Pancreas (tissue), 10 donors: ENCODE measurements at regions not wholly inside any gene's neighbourhood (a gene's known extent, or its start where the extent isn't known, plus 50 kb on each side); places are given as distances from the start of the nearest gene placed in this dataset.
A peak's percentile ranks its signal among the peaks of the same experiment; 100 is the strongest.

Experiments
- ATAC-seq, 4 donors: fragments of 200-7000 bp; cut with Tn5 transposase; one replicate each; pipeline versions ENCODE4 v1.8.0 to v1.9.1; 2020; ENCODE audit warnings: mild to moderate bottlenecking in 4 of 4, moderate library complexity in 4 of 4
- DNase-seq, 6 donors: peaks; one replicate each; pipeline ENCODE4 v3.0.0-alpha.2; 2020
- FAIRE-seq: peaks from 2 replicates; lab custom pipeline; 2012; peaks lifted over from hg19 to GRCh38; lab: Jason Lieb, UNC
- H3K27ac ChIP-seq, 4 donors: fragments of 200-600 bp; sonication (generic); 1 replicate in 3 of 4; 2 replicates in 1 of 4; pipeline versions ENCODE4 v1.5.0 to v1.8.0; 2020
- H3K27me3 ChIP-seq, 4 donors: fragments of 200-600 bp; one replicate each; pipeline ENCODE4 v1.8.0; 2021
- H3K36me3 ChIP-seq, 3 donors: fragments of 200-600 bp; sonication (generic) in 1 of 3; one replicate each; pipeline versions ENCODE4 v1.5.0 to v1.8.0; 2020 to 2021
- H3K4me1 ChIP-seq, 3 donors: fragments of 200-600 bp; one replicate each; pipeline ENCODE4 v1.8.0; 2021
- H3K4me3 ChIP-seq, 4 donors: fragments of 200-600 bp; sonication (generic) in 2 of 4; one replicate each; pipeline versions ENCODE4 v1.5.0 to v1.8.0; 2020 to 2021
- H3K9me3 ChIP-seq, 4 donors: fragments of 200-600 bp; one replicate each; pipeline ENCODE4 v1.8.0; 2021
- CTCF ChIP-seq, 4 donors: fragments of 200-600 bp; sonication (generic) in 3 of 4; IDR thresholded peaks; one replicate each; pipeline versions ENCODE4 v1.5.0 to v1.8.0; 2021; ENCODE audit warnings: antibody characterized with exemption in 4 of 4
- WGBS, 2 donors: extraction: QIAGEN DNeasy Blood & Tissue Kit; methylation state at CpG; one replicate each; pipeline ENCODE4 v1.1.7; 2013; 5-methylcytosine and 5-hydroxymethylcytosine counted together
- intact Hi-C, 3 donors: fragments of 100-400 bp; cut with DNase I; formaldehyde crosslinking; loops; one replicate each; pipeline versions ENCODE4 v1.11.1 to v1.14.2; 2022
- donor health status: healthy with polysubstance abuse.
- donor health status: DM: no; HTN: no; CAD: no; lungs with moderate emphysema.
- donor health status: DM: no; HTN: no; CAD: no.
- donor health status: control.
- donor health status: control.
- donor health status: Bipolar disorder and iron deficiency.
- donor health status: DM: yes; HTN: yes; CAD: no.
- donor health status: DM: no; HTN: no; CAD: no.
- donor health status: DM: no; HTN: no; CAD: no.
- donor health status: DM: yes; HTN: yes; CAD: no.

DNA sequence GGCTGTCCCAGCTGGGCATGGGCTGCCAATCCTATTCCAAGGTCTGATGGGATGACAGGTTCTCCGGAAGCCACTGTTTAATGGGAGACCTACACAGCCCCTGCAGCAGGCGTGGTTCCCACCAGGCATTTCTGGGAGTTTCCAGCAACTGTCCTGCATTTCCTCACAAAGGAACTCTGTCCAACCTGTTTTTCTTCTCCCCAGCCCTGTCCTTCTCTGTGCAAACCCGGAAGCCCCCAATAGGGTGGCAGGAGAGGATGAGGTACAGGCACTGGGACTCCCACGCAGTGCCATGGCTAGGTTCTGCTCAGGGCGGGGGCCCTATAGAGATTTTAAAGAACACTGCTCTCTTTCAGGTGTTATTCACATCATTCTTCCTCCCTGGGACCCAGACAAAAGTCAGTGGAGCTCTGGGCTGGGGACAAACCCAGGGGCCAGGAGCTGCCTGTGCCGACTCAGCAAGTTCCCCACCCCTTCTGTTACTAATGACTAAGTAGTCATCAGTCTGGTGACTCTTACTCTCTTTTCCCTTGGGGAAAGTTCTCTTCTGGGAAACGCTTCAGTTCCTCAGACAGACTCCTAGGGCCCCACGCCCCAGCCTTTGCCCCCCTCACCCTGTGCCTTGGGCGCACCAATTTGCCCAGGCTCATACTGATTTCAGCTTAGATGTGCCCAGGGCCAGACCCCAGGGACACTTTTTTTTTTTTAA is 97.7 kb downstream of the CD47 start:
- ATAC-seq (peak in 3 of 4 donors; percentile 37 to 73 (median 71)), DNase-seq (no peak), FAIRE-seq (no peak)
- Histone ChIP-seq H3K36me3 (no peaks in the 10 kb centered on the region), H3K27me3 (no peaks in the 10 kb centered on the region), H3K27ac (no peak overlapping the region), H3K9me3 (no peaks in the 10 kb centered on the region), H3K4me3 (no peak overlapping the region), H3K4me1 (peaks cover 0 to 1% (median 0%) of the 10 kb centered on the region in 3 donors)
- 64 to 68% methylated on average over 9 of the region's 9 CpGs for WGBS, 2 donors
- TF ChIP-seq CTCF (IDR thresholded peaks at IDR 0.05): no peak
- intact Hi-C loops: no loop called here

DNA sequence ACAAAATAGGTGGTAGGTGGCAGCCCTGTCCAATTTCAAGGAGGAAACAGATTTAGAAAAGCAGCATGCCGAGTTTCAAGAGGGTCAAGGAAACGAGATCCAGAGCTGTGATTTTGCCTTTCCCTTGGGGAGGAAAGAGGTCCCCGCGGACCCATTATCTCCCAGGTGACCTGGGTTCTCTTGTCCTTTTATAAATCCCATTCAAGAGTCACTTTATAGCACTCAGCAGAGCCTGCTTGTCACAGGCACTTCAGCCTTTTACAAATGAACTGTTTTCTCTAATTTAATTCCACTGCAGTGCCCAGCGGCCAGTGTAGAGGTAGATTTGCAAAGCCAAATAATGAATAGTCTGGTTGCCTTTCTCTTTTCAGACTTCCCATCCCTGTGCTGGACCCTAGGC is 99.9 kb downstream of the CD47 start:
- H3K36me3 ChIP-seq: no peaks in the 10 kb centered on the region
- no peak for DNase-seq
- whole genome bisulfite sequencing, 2 donors: 90 to 93% methylated on average over 5 of the region's 5 CpGs
- no peaks in the 10 kb centered on the region for H3K9me3 ChIP-seq
- H3K4me3 ChIP-seq: no peak overlapping the region
- H3K27me3 ChIP-seq: no peaks in the 10 kb centered on the region
- no peak for TF ChIP-seq CTCF (IDR thresholded peaks at IDR 0.05)
- no peak overlapping the region for H3K27ac ChIP-seq
- no peak for FAIRE-seq
- no peak for ATAC-seq
- intact Hi-C loops: no loop called here
- H3K4me1 ChIP-seq: peaks cover 0 to 19% (median 0%) of the 10 kb centered on the region in 3 donors

- Histone ChIP-seq H3K27ac (no peak overlapping the region), H3K4me3 (no peak overlapping the region), H3K4me1 (peaks cover 0 to 20% (median 0%) of the 10 kb centered on the region in 3 donors), H3K9me3 (no peaks in the 10 kb centered on the region), H3K36me3 (no peaks in the 10 kb centered on the region), H3K27me3 (no peaks in the 10 kb centered on the region)
- 91 to 94% methylated on average over 6 of the region's 6 CpGs for WGBS, 2 donors
- intact Hi-C loops: no loop called here
- ATAC-seq (no peak), DNase-seq (no peak), FAIRE-seq (no peak)
- no peak for TF ChIP-seq CTCF (IDR thresholded peaks at IDR 0.05)
Observed at GRCh38 chr3:107990433-107990832, 100.4 kb downstream of the CD47 start.

DNA sequence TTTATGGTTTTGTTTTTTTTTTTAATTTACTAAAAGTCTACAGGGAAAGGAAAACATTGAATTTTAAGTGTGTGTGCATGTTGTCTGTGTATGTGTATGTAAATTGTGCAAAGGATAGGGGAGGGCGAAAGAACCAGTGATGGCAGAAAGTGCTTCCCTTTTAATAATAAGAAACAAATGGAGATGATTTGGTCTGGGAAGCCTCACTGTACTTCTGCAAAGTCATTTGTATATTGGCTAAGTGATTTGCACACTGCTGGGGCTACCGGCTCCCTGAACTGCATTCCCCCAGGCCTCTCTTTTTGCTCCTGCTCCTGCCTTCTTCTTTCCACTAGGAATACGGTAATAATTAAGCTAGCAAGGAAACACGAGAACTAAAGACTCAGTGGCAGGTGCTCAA is 101.2 kb downstream of the CD47 start:
- H3K4me3 ChIP-seq: no peak overlapping the region
- 34 to 39% methylated on average over 4 of the region's 4 CpGs for WGBS, 2 donors
- no peaks in the 10 kb centered on the region for H3K36me3 ChIP-seq
- no peaks in the 10 kb centered on the region for H3K9me3 ChIP-seq
- FAIRE-seq (no peak), ATAC-seq (no peak), DNase-seq (no peak)
- intact Hi-C loops: no loop called here
- no peaks in the 10 kb centered on the region for H3K27me3 ChIP-seq
- no peak for TF ChIP-seq CTCF (IDR thresholded peaks at IDR 0.05)
- no peak overlapping the region for H3K27ac ChIP-seq
- H3K4me1 ChIP-seq: peaks cover 0 to 20% (median 0%) of the 10 kb centered on the region in 3 donors

DNA sequence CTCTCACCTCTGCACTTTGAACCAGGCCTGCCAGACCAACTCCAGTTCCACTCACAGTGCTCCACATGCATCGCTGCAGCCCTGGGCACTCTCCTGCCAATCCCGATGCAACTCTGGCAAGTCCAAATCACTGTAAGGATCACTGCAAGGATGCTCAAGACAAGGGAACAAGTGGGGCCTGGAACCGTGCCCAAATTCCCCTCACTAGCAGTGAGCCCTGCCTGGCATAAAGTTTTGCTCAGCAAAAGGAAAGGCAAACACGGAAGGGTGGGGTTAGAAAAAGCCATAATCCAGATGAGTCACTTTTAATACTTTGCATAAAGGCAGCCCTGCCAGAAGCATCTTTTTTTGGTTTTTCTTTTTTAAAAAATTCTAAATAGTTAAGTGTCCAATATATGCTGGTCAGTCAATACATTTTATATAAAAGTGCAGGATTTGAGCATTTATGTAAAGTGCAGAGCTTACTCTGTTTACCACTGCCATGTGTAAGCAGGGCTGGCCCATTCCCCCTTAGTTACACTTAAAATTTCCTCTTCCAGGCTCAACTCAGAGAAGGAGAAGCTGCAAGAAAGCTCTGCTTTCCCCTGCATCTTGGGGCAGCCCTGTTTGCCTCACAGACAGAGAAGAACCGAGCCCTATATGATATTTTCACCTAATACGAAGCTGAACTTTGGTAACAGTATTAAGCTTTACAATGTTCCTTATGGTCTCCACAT is 102.2 kb downstream of the CD47 start:
- DNase-seq (peak in 1 of 6 donors; percentile 62), ATAC-seq (peak in 3 of 4 donors; percentile 26 to 50 (median 36)), FAIRE-seq (no peak)
- intact Hi-C loops: no loop called here
- H3K4me1 ChIP-seq: peaks cover 0 to 20% (median 0%) of the 10 kb centered on the region in 3 donors
- no peaks in the 10 kb centered on the region for H3K27me3 ChIP-seq
- 57 to 79% methylated on average over 6 of the region's 6 CpGs for WGBS, 2 donors
- H3K27ac ChIP-seq: peak overlapping the region in 1 of 4 donors; percentile 63
- no peak for TF ChIP-seq CTCF (IDR thresholded peaks at IDR 0.05)
- no peak overlapping the region for H3K4me3 ChIP-seq
- H3K9me3 ChIP-seq: no peaks in the 10 kb centered on the region
- H3K36me3 ChIP-seq: no peaks in the 10 kb centered on the region
